Body of pancreas (tissue), 4 donors: ENCODE measurements at regions not wholly inside any gene's neighbourhood (a gene's known extent, or its start where the extent isn't known, plus 50 kb on each side); places are given as distances from the start of the nearest gene placed in this dataset.

Experiments used
- ATAC-seq: fragments of 150-250 bp; one replicate; pipeline ENCODE4 v1.9.1; 2016
- DNase-seq, 4 donors: peaks; one replicate each; pipeline ENCODE4 v3.0.0-alpha.2; 2019
- H3K27ac ChIP-seq, 4 donors: fragments of 200-600 bp; sonication (generic); 1 replicate in 3 of 4; 2 replicates in 1 of 4; pipeline versions ENCODE4 v1.5.1 to v1.6.1; 2016 to 2019; ENCODE audit warnings: mild to moderate bottlenecking in 1 of 4, mixed read lengths in 1 of 4, moderate library complexity in 1 of 4
- H3K27me3 ChIP-seq, 2 donors: fragments of 200-600 bp; sonication (generic); one replicate each; pipeline ENCODE4 v1.6.0; 2016; ENCODE audit warnings: mild to moderate bottlenecking in 1 of 2
- H3K36me3 ChIP-seq, 2 donors: fragments of 200-600 bp; sonication (generic); replicated peaks in 1 of 2; 2 replicates each; pipeline ENCODE4 v1.5.1; 2016; ENCODE audit warnings: low read depth in 2 of 2; ENCODE audit not compliant: insufficient read depth in 1 of 2
- H3K4me1 ChIP-seq: fragments of 200-600 bp; sonication (generic); one replicate; pipeline ENCODE4 v1.6.0; 2016
- H3K4me3 ChIP-seq, 2 donors: fragments of 200-600 bp; sonication (generic); 1 replicate in 1 of 2; 2 replicates in 1 of 2; pipeline ENCODE4 v1.5.1; 2016 to 2019
- H3K9me3 ChIP-seq, 3 donors: fragments of 200-600 bp; sonication (generic); 1 replicate in 2 of 3; 2 replicates in 1 of 3; pipeline ENCODE4 v1.5.1; 2016
- CTCF ChIP-seq, 7 experiments: fragments of 450-650 bp in 4 of 7; fragments of 200-600 bp in 3 of 7; sonication (generic) in 3 of 7; IDR thresholded peaks; one replicate each; pipeline ENCODE4 v1.5.1; 2016 to 2019; ENCODE audit warnings: antibody characterized with exemption in 7 of 7
- POLR2A ChIP-seq, 3 donors: fragments of 450-650 bp; IDR thresholded peaks; one replicate each; pipeline ENCODE4 v1.6.1; 2016; ENCODE audit warnings: antibody characterized with exemption in 3 of 3, mild to moderate bottlenecking in 2 of 3
- WGBS, 2 donors: methylation state at CpG; one replicate each; pipeline ENCODE4 v1.1.5; 2017; 5-methylcytosine and 5-hydroxymethylcytosine counted together
- intact Hi-C: fragments of 100-400 bp; cut with DNase I; formaldehyde crosslinking; loops from one replicate; pipeline ENCODE4 v1.15.1; 2023

GRCh38 chr3:190739641-190740185 lies 122.8 kb downstream of the GMNC start:
- H3K27ac ChIP-seq = no peak overlapping the region
- no peak for DNase-seq
- H3K4me3 ChIP-seq = no peak overlapping the region
- no peaks in the 10 kb centered on the region for H3K27me3 ChIP-seq
- no peak for ATAC-seq
- H3K9me3 ChIP-seq = no peaks in the 10 kb centered on the region
- H3K36me3 ChIP-seq = no peaks in the 10 kb centered on the region
- TF ChIP-seq CTCF (IDR thresholded peaks at IDR 0.05) (no peak), POLR2A (IDR thresholded peaks at IDR 0.05) (no peak)
- 72 to 79% methylated on average over 5 of the region's 5 CpGs for WGBS, 2 donors
- H3K4me1 ChIP-seq = no peaks in the 10 kb centered on the region
- intact Hi-C loops = no loop called here

- ATAC-seq = no peak
- 57 to 71% methylated on average over 2 of the region's 2 CpGs for WGBS, 2 donors
- TF ChIP-seq POLR2A (IDR thresholded peaks at IDR 0.05) = no peak
Observed at GRCh38 chr3:190738636-190739155, 123.8 kb downstream of the GMNC start.

GRCh38 chr3:190737446-190737845 lies 125.0 kb downstream of the GMNC start:
- intact Hi-C loops = no loop called here
- Histone ChIP-seq H3K36me3 (no peaks in the 10 kb centered on the region), H3K9me3 (no peaks in the 10 kb centered on the region), H3K27ac (no peak overlapping the region), H3K27me3 (no peaks in the 10 kb centered on the region), H3K4me1 (no peaks in the 10 kb centered on the region), H3K4me3 (no peak overlapping the region)
- DNase-seq (no peak), ATAC-seq (no peak)
- TF ChIP-seq POLR2A (IDR thresholded peaks at IDR 0.05) (no peak), CTCF (IDR thresholded peaks at IDR 0.05) (no peak)
- 73 to 86% methylated on average over 4 of the region's 4 CpGs for WGBS, 2 donors

More at GRCh38 chr3:190738636-190739155, 123.8 kb downstream of the GMNC start:
- no peaks in the 10 kb centered on the region for H3K4me1 ChIP-seq
- no peaks in the 10 kb centered on the region for H3K27me3 ChIP-seq
- intact Hi-C loops = no loop called here
- H3K9me3 ChIP-seq = no peaks in the 10 kb centered on the region
- no peak for DNase-seq
- H3K36me3 ChIP-seq = no peaks in the 10 kb centered on the region
- no peak overlapping the region for H3K4me3 ChIP-seq
- no peak overlapping the region for H3K27ac ChIP-seq

GRCh38 chr3:190734490-190734889 lies 128.0 kb downstream of the GMNC start:
- Histone ChIP-seq H3K36me3 (no peaks in the 10 kb centered on the region), H3K27ac (no peak overlapping the region), H3K4me3 (no peak overlapping the region), H3K9me3 (no peaks in the 10 kb centered on the region), H3K27me3 (no peaks in the 10 kb centered on the region), H3K4me1 (no peaks in the 10 kb centered on the region)
- TF ChIP-seq POLR2A (IDR thresholded peaks at IDR 0.05) (no peak), CTCF (IDR thresholded peaks at IDR 0.05) (no peak)
- ATAC-seq (no peak), DNase-seq (no peak)
- WGBS, 2 donors = 82 to 89% methylated on average over 2 of the region's 2 CpGs
- intact Hi-C loops = no loop called here

GRCh38 chr3:190733591-190734146 lies 128.8 kb downstream of the GMNC start:
- no peak overlapping the region for H3K27ac ChIP-seq
- DNase-seq = no peak
- H3K4me3 ChIP-seq = no peak overlapping the region
- H3K27me3 ChIP-seq = no peaks in the 10 kb centered on the region
- H3K4me1 ChIP-seq = no peaks in the 10 kb centered on the region
- no peaks in the 10 kb centered on the region for H3K36me3 ChIP-seq
- H3K9me3 ChIP-seq = no peaks in the 10 kb centered on the region
- no peak for TF ChIP-seq CTCF (IDR thresholded peaks at IDR 0.05)
- TF ChIP-seq POLR2A (IDR thresholded peaks at IDR 0.05) = no peak
- 67 to 81% methylated on average over 1 of the region's 1 CpG for WGBS, 2 donors
- no peak for ATAC-seq
- intact Hi-C loops = no loop called here
